ENCODE measurements at regions not wholly inside any gene's neighbourhood (a gene's known extent, or its start where the extent isn't known, plus 50 kb on each side); places are given as distances from the start of the nearest gene placed in this dataset.

DNA sequence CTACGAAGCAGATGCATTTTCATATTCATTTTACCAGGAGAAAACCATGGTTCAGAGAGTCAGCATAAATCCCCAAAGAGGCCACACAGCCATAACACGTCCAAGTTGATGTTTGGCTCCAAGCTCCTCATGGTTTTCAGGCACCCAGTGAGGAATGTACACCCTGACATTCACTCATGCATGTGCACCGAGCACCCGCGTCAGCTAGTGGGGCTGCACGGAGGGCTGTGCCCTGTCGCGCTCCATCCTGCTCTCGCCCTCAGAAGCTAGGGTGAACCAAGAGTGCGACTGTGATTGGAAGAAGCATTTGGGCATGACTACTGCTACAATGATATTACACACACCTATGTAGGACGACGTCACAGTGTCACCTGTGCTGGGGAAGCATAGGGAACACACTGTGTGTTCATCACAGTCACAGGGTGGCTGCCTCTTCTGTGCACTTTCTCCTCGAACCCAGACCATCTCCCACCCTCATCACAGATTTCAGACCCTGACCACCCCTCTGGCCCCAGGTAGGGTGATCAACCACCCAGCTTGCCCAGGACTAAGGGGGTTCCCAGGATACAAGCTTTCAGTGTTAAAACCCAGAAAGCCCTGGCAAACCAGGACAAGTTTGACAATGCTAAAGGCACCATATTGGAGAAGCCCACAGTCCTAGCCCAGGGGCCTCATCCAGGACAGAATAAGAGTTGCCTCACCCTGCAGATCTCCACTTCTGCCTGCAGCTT, 148.6 kb upstream of the ZNF507 start:
- Histone ChIP-seq H3K27me3 (ENCODE audit: insufficient read depth) (no peaks in the 10 kb centered on the region), H3K4me1 (ENCODE audit: control insufficient read depth in 1 of 2, insufficient read depth in 2 of 2, low read depth in 1 of 2, low read length in 1 of 2) (peaks cover 0 to 7% of the 10 kb centered on the region in 2 experiments; a peak in 1 of 4 replicates), H3K27ac (ENCODE audit: low read depth in 2 of 2, low read length in 1 of 2) (no peak overlapping the region), H3K9ac (no peak overlapping the region), H3K4me3 (ENCODE audit: low read depth in 2 of 2, low read length in 1 of 2) (no peak overlapping the region), H3K4me2 (no peak overlapping the region), H3K79me2 (ENCODE audit: insufficient read depth) (no peaks in the 10 kb centered on the region), H3F3A (replicated peaks; ENCODE audit: insufficient read depth) (no peaks in the 10 kb centered on the region), H3K9me3 (no peaks in the 10 kb centered on the region), H3K36me3 (replicated peaks in 1 of 2; ENCODE audit: control insufficient read depth in 1 of 2, insufficient read depth in 2 of 2, low read length in 1 of 2) (no peaks in the 10 kb centered on the region), H4K20me1 (ENCODE audit: insufficient read depth) (no peaks in the 10 kb centered on the region), H2AFZ (ENCODE audit: low read depth) (no peak overlapping the region), H3K9me2 (no peaks in the 10 kb centered on the region)
- WGBS (ENCODE audit: low lambda C conversion rate) = 49% methylated on average over 12 of the region's 13 CpGs
- DNase-seq = no peak
- CTCF ChIA-PET = no interaction called here
- TF ChIP-seq, protein P1, sequence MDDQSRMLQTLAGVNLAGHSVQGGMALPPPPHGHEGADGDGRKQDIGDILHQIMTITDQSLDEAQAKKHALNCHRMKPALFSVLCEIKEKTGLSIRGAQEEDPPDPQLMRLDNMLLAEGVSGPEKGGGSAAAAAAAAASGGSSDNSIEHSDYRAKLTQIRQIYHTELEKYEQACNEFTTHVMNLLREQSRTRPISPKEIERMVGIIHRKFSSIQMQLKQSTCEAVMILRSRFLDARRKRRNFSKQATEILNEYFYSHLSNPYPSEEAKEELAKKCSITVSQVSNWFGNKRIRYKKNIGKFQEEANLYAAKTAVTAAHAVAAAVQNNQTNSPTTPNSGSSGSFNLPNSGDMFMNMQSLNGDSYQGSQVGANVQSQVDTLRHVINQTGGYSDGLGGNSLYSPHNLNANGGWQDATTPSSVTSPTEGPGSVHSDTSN (IDR thresholded peaks at IDR 0.05) = no peak
- TF ChIP-seq FOSL2 (IDR thresholded peaks at IDR 0.05; ENCODE audit: borderline replicate concordance, low read depth) (no peak), MXI1 (IDR thresholded peaks at IDR 0.05; ENCODE audit: low read depth, low read length) (no peak), FOXJ3 (CRISPR knock-in tag; IDR thresholded peaks at IDR 0.05) (no peak), JUND (IDR thresholded peaks at IDR 0.05) (no peak), CHD2 (IDR thresholded peaks at IDR 0.05; ENCODE audit: low read length, partially characterized antibody) (no peak), RXRA (IDR thresholded peaks at IDR 0.05; ENCODE audit: borderline replicate concordance, low read depth) (no peak), NRF1 (IDR thresholded peaks at IDR 0.05; ENCODE audit: low read depth, low read length) (no peak), TAF1 (IDR thresholded peaks at IDR 0.05; ENCODE audit: borderline replicate concordance, low read depth, low read length) (no peak), ELF1 (IDR thresholded peaks at IDR 0.05) (no peak), POLR2AphosphoS5 (IDR thresholded peaks at IDR 0.05; ENCODE audit: low read depth, low read length) (no peak), EP300 (IDR thresholded peaks at IDR 0.05; ENCODE audit: borderline replicate concordance in 1 of 2, low read depth in 1 of 2, low read length in 1 of 2) (no peak), NFIC (IDR thresholded peaks at IDR 0.05; ENCODE audit: borderline replicate concordance) (no peak)
- TF ChIP-seq, protein P2, sequence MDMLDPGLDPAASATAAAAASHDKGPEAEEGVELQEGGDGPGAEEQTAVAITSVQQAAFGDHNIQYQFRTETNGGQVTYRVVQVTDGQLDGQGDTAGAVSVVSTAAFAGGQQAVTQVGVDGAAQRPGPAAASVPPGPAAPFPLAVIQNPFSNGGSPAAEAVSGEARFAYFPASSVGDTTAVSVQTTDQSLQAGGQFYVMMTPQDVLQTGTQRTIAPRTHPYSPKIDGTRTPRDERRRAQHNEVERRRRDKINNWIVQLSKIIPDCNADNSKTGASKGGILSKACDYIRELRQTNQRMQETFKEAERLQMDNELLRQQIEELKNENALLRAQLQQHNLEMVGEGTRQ (IDR thresholded peaks at IDR 0.05; ENCODE audit: borderline replicate concordance, low read depth, low read length) = no peak
- TF ChIP-seq, protein P3, sequence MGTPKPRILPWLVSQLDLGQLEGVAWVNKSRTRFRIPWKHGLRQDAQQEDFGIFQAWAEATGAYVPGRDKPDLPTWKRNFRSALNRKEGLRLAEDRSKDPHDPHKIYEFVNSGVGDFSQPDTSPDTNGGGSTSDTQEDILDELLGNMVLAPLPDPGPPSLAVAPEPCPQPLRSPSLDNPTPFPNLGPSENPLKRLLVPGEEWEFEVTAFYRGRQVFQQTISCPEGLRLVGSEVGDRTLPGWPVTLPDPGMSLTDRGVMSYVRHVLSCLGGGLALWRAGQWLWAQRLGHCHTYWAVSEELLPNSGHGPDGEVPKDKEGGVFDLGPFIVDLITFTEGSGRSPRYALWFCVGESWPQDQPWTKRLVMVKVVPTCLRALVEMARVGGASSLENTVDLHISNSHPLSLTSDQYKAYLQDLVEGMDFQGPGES (IDR thresholded peaks at IDR 0.05; ENCODE audit: low read depth, low read length) = no peak
- TF ChIP-seq, protein P4, sequence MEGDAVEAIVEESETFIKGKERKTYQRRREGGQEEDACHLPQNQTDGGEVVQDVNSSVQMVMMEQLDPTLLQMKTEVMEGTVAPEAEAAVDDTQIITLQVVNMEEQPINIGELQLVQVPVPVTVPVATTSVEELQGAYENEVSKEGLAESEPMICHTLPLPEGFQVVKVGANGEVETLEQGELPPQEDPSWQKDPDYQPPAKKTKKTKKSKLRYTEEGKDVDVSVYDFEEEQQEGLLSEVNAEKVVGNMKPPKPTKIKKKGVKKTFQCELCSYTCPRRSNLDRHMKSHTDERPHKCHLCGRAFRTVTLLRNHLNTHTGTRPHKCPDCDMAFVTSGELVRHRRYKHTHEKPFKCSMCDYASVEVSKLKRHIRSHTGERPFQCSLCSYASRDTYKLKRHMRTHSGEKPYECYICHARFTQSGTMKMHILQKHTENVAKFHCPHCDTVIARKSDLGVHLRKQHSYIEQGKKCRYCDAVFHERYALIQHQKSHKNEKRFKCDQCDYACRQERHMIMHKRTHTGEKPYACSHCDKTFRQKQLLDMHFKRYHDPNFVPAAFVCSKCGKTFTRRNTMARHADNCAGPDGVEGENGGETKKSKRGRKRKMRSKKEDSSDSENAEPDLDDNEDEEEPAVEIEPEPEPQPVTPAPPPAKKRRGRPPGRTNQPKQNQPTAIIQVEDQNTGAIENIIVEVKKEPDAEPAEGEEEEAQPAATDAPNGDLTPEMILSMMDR (IDR thresholded peaks at IDR 0.05) = no peak
- TF ChIP-seq, protein P5, sequence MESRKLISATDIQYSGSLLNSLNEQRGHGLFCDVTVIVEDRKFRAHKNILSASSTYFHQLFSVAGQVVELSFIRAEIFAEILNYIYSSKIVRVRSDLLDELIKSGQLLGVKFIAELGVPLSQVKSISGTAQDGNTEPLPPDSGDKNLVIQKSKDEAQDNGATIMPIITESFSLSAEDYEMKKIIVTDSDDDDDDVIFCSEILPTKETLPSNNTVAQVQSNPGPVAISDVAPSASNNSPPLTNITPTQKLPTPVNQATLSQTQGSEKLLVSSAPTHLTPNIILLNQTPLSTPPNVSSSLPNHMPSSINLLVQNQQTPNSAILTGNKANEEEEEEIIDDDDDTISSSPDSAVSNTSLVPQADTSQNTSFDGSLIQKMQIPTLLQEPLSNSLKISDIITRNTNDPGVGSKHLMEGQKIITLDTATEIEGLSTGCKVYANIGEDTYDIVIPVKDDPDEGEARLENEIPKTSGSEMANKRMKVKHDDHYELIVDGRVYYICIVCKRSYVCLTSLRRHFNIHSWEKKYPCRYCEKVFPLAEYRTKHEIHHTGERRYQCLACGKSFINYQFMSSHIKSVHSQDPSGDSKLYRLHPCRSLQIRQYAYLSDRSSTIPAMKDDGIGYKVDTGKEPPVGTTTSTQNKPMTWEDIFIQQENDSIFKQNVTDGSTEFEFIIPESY (IDR thresholded peaks at IDR 0.05; ENCODE audit: borderline replicate concordance, low read depth) = no peak
- TF ChIP-seq, protein P6, sequence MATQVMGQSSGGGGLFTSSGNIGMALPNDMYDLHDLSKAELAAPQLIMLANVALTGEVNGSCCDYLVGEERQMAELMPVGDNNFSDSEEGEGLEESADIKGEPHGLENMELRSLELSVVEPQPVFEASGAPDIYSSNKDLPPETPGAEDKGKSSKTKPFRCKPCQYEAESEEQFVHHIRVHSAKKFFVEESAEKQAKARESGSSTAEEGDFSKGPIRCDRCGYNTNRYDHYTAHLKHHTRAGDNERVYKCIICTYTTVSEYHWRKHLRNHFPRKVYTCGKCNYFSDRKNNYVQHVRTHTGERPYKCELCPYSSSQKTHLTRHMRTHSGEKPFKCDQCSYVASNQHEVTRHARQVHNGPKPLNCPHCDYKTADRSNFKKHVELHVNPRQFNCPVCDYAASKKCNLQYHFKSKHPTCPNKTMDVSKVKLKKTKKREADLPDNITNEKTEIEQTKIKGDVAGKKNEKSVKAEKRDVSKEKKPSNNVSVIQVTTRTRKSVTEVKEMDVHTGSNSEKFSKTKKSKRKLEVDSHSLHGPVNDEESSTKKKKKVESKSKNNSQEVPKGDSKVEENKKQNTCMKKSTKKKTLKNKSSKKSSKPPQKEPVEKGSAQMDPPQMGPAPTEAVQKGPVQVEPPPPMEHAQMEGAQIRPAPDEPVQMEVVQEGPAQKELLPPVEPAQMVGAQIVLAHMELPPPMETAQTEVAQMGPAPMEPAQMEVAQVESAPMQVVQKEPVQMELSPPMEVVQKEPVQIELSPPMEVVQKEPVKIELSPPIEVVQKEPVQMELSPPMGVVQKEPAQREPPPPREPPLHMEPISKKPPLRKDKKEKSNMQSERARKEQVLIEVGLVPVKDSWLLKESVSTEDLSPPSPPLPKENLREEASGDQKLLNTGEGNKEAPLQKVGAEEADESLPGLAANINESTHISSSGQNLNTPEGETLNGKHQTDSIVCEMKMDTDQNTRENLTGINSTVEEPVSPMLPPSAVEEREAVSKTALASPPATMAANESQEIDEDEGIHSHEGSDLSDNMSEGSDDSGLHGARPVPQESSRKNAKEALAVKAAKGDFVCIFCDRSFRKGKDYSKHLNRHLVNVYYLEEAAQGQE (IDR thresholded peaks at IDR 0.05; ENCODE audit: low read depth, low read length) = no peak
- TF ChIP-seq, protein P7, sequence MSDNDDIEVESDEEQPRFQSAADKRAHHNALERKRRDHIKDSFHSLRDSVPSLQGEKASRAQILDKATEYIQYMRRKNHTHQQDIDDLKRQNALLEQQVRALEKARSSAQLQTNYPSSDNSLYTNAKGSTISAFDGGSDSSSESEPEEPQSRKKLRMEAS (IDR thresholded peaks at IDR 0.05; ENCODE audit: low read depth) = no peak
- POLR2A ChIA-PET = no interaction called here

All from SK-N-SH (cell line).